H9 (cell line): ENCODE measurements at regions not wholly inside any gene's neighbourhood (a gene's known extent, or its start where the extent isn't known, plus 50 kb on each side); places are given as distances from the start of the nearest gene placed in this dataset.

ENCODE experiments used
- DNase-seq: peaks from one replicate; pipeline ENCODE4 v3.0.0-alpha.2; 2017
- H2AFZ ChIP-seq: one replicate; pipeline ENCODE4 v1.6.1; 2013; ENCODE audit warnings: mild to moderate bottlenecking, low read length, control low read depth, moderate library complexity
- H2AK5ac ChIP-seq: 2 replicates; pipeline ENCODE4 v1.6.1; 2013; ENCODE audit warnings: low read length, control low read depth, mixed read lengths; ENCODE audit not compliant: insufficient read length
- H2BK120ac ChIP-seq: one replicate; pipeline ENCODE4 v1.6.1; 2013; ENCODE audit warnings: low read depth, mild to moderate bottlenecking, low read length, control low read depth, inconsistent platforms; ENCODE audit not compliant: poor library complexity, severe bottlenecking
- H2BK12ac ChIP-seq: 2 replicates; pipeline ENCODE4 v1.6.1; 2013; ENCODE audit warnings: low read length, control low read depth, mixed read lengths, low read depth; ENCODE audit not compliant: insufficient read length
- H2BK15ac ChIP-seq: 2 replicates; pipeline ENCODE4 v1.6.1; 2013; ENCODE audit warnings: low read depth, low read length, control low read depth
- H2BK20ac ChIP-seq: one replicate; pipeline ENCODE4 v1.6.1; 2013; ENCODE audit warnings: low read depth, mild to moderate bottlenecking, low read length, control low read depth, inconsistent platforms; ENCODE audit not compliant: poor library complexity, severe bottlenecking
- H2BK5ac ChIP-seq: 2 replicates; pipeline ENCODE4 v1.6.1; 2013; ENCODE audit warnings: low read length, control low read depth, mixed read lengths; ENCODE audit not compliant: insufficient read length
- H3K14ac ChIP-seq: 2 replicates; pipeline ENCODE4 v1.6.1; 2013; ENCODE audit warnings: low read length, control low read depth; ENCODE audit not compliant: insufficient read depth
- H3K18ac ChIP-seq: 2 replicates; pipeline ENCODE4 v1.6.1; 2013; ENCODE audit warnings: low read depth, mild to moderate bottlenecking, mixed read lengths, low read length, control low read depth; ENCODE audit not compliant: insufficient read length
- H3K23ac ChIP-seq: 2 replicates; pipeline ENCODE4 v1.6.1; 2013; ENCODE audit warnings: low read length, control low read depth, mixed read lengths, low read depth; ENCODE audit not compliant: insufficient read length
- H3K23me2 ChIP-seq: 2 replicates; pipeline ENCODE4 v1.6.1; 2013; ENCODE audit warnings: low read depth, mild to moderate bottlenecking, mixed read lengths, low read length, control low read depth; ENCODE audit not compliant: insufficient read length, poor library complexity, severe bottlenecking
- H3K27ac ChIP-seq: 2 replicates; pipeline ENCODE4 v1.5.1; 2013; ENCODE audit warnings: low read length, control low read depth, mixed read lengths, low read depth; ENCODE audit not compliant: insufficient read length
- H3K27me3 ChIP-seq: 2 replicates; pipeline ENCODE4 v1.6.1; 2013; ENCODE audit warnings: low read length, control low read depth, inconsistent platforms; ENCODE audit not compliant: insufficient read depth
- H3K4ac ChIP-seq: 2 replicates; pipeline ENCODE4 v1.6.1; 2013; ENCODE audit warnings: low read depth, mild to moderate bottlenecking, control low read depth, inconsistent platforms, low read length, moderate library complexity
- H3K4me1 ChIP-seq: 2 replicates; pipeline ENCODE4 v1.6.1; 2013; ENCODE audit warnings: low read length, control low read depth, inconsistent platforms; ENCODE audit not compliant: insufficient read depth
- H3K4me2 ChIP-seq: 2 replicates; pipeline ENCODE4 v1.6.1; 2013; ENCODE audit warnings: low read length, control low read depth, mixed read lengths; ENCODE audit not compliant: insufficient read length, insufficient read depth
- H3K56ac ChIP-seq: 2 replicates; pipeline ENCODE4 v1.6.1; 2013; ENCODE audit warnings: low read depth, mild to moderate bottlenecking, mixed read lengths, low read length, control low read depth; ENCODE audit not compliant: insufficient read length
- H3K79me1 ChIP-seq: 2 replicates; pipeline ENCODE4 v1.6.1; 2013; ENCODE audit warnings: low read depth, mild to moderate bottlenecking, moderate library complexity, low read length, control low read depth, inconsistent platforms; ENCODE audit not compliant: insufficient read depth, poor library complexity, severe bottlenecking
- H3K79me2 ChIP-seq: 2 replicates; pipeline ENCODE4 v1.6.1; 2013; ENCODE audit warnings: low read length, control low read depth, inconsistent platforms; ENCODE audit not compliant: insufficient read depth
- H3K9ac ChIP-seq: 2 replicates; pipeline ENCODE4 v1.6.1; 2013; ENCODE audit warnings: low read length, control low read depth, mixed read lengths; ENCODE audit not compliant: insufficient read length; ENCODE audit errors: extremely low read depth
- H3K9me3 ChIP-seq: one replicate; pipeline ENCODE4 v1.6.1; 2013; ENCODE audit warnings: low read depth, low read length, inconsistent platforms; ENCODE audit not compliant: control insufficient read depth
- H3T11ph ChIP-seq: one replicate; pipeline ENCODE4 v1.6.1; 2013; ENCODE audit warnings: mild to moderate bottlenecking, low read length, control low read depth, inconsistent platforms
- H4K20me1 ChIP-seq: one replicate; pipeline ENCODE4 v1.6.1; 2013; ENCODE audit not compliant: control insufficient read depth, insufficient read length, insufficient read depth
- H4K5ac ChIP-seq: 2 replicates; pipeline ENCODE4 v1.6.1; 2013; ENCODE audit warnings: low read depth, mild to moderate bottlenecking, mixed read lengths, low read length, control low read depth; ENCODE audit not compliant: insufficient read length
- H4K8ac ChIP-seq: replicated peaks from 2 replicates; pipeline ENCODE4 v1.6.1; 2013; ENCODE audit warnings: low read length, control low read depth, mixed read lengths, low read depth; ENCODE audit not compliant: insufficient read length
- H4K91ac ChIP-seq: 2 replicates; pipeline ENCODE4 v1.6.1; 2013; ENCODE audit warnings: low read depth, mild to moderate bottlenecking, moderate library complexity, mixed read lengths, low read length, control low read depth; ENCODE audit not compliant: insufficient read length
- H3K27ac Mint-ChIP-seq, 3 experiments: 2 replicates in 2 of 3; 3 replicates in 1 of 3; pipeline ENCODE4 v1.8.0; 2020 to 2021; ENCODE audit warnings: mixed read lengths in 3 of 3, mild to moderate bottlenecking in 1 of 3, moderate library complexity in 1 of 3
- H3K27me3 Mint-ChIP-seq: 2 replicates; pipeline ENCODE4 v1.8.0; 2021; ENCODE audit warnings: low read depth, mild to moderate bottlenecking, moderate library complexity, mixed read lengths
- H3K36me3 Mint-ChIP-seq, 3 experiments: 2 replicates in 2 of 3; 3 replicates in 1 of 3; pipeline ENCODE4 v1.8.0; 2020 to 2021; ENCODE audit warnings: low read depth in 3 of 3, mixed read lengths in 3 of 3; ENCODE audit not compliant: insufficient read depth in 1 of 3
- H3K4me1 Mint-ChIP-seq, 2 experiments: 2 replicates each; pipeline ENCODE4 v1.8.0; 2020; ENCODE audit warnings: mixed read lengths in 2 of 2
- H3K4me3 Mint-ChIP-seq, 2 experiments: 2 replicates in 1 of 2; 3 replicates in 1 of 2; pipeline ENCODE4 v1.8.0; 2020 to 2021; ENCODE audit warnings: mild to moderate bottlenecking in 2 of 2, mixed read lengths in 2 of 2, moderate library complexity in 1 of 2
- H3K9me3 Mint-ChIP-seq, 2 experiments: 2 replicates in 1 of 2; 3 replicates in 1 of 2; pipeline ENCODE4 v1.8.0; 2020; ENCODE audit warnings: mild to moderate bottlenecking in 2 of 2, mixed read lengths in 2 of 2, moderate library complexity in 1 of 2
- CTCF ChIP-seq: fragments of 200-600 bp; sonication (generic); conservative IDR thresholded peaks from 3 replicates; pipeline ENCODE4 v1.8.0; 2021; ENCODE audit warnings: antibody characterized with exemption, mild to moderate bottlenecking
- WGBS: extraction: QIAGEN DNeasy Blood & Tissue Kit; methylation state at CpG from one replicate; pipeline ENCODE4 v1.1.7; 2013; ENCODE audit warnings: missing lambda C conversion rate, low lambda C conversion rate, mixed read lengths; ENCODE audit not compliant: insufficient read length; ENCODE audit errors: extremely low coverage; 5-methylcytosine and 5-hydroxymethylcytosine counted together

DNA sequence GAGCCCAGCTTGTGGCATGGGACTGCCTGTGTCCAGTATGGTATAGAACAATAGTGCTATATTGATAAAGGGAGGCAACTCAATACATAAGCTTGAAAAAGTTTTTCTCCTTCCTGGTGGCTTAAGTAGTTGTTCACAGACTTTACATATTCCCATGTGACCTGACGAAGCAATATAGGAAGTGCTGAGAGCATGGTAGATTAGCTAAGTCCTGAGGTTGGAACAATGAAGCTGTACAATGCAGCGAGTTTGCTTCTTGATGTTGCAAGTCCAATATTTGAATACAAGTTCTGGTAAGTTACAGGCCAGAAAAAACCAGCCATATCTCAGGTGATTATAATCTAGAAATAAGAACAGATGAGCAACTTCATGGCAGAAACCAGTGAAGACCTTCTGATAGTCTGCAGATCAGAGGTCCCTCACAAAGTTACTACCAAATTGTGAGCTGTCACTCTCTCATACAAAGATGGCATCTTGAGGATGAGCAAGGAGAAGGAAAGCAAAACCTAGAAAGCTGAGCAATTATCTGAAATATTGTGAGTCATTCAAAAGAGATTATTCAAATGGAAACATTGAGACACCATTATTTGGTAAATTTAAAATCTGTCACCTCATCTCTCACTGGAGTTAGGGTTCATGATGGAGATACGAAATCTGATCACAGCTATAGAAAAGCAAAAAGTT is 72.9 kb upstream of the BTG1 start:
- Mint-ChIP-seq H3K27me3 (no peaks in the 10 kb centered on the region), H3K27ac (no peak overlapping the region), H3K9me3 (peaks cover 0 to 4% of the 10 kb centered on the region in 2 experiments; a peak in 2 of 5 replicates), H3K36me3 (peaks cover 0 to 11% (median 0%) of the 10 kb centered on the region in 3 experiments; a peak in 4 of 7 replicates), H3K4me3 (no peak overlapping the region), H3K4me1 (peaks cover 6 to 8% of the 10 kb centered on the region in 2 experiments)
- no peak for DNase-seq
- no peaks in the 10 kb centered on the region for H3K27me3 ChIP-seq
- H3K18ac ChIP-seq = no peak overlapping the region
- no peak overlapping the region for H2BK120ac ChIP-seq
- no peaks in the 10 kb centered on the region for H4K20me1 ChIP-seq
- no peaks in the 10 kb centered on the region for H3K79me1 ChIP-seq
- no peak overlapping the region for H3K9ac ChIP-seq
- H2BK12ac ChIP-seq = no peak overlapping the region
- H3K27ac ChIP-seq = no peak overlapping the region
- no peaks in the 10 kb centered on the region for H3K23me2 ChIP-seq
- no peak overlapping the region for H2BK5ac ChIP-seq
- no peak overlapping the region for H2AK5ac ChIP-seq
- no peak overlapping the region for H3K4me2 ChIP-seq
- no peak overlapping the region for H3T11ph ChIP-seq
- TF ChIP-seq CTCF = no peak
- H3K56ac ChIP-seq = no peak overlapping the region
- no peak overlapping the region for H4K91ac ChIP-seq
- no peak overlapping the region for H3K23ac ChIP-seq
- H4K5ac ChIP-seq = no peak overlapping the region
- H3K9me3 ChIP-seq = no peaks in the 10 kb centered on the region
- no peak overlapping the region for H2AFZ ChIP-seq
- no peak overlapping the region for H3K4ac ChIP-seq
- H3K79me2 ChIP-seq = no peaks in the 10 kb centered on the region
- no peak overlapping the region for H4K8ac ChIP-seq
- no peaks in the 10 kb centered on the region for H3K4me1 ChIP-seq
- no peak overlapping the region for H2BK20ac ChIP-seq
- H3K14ac ChIP-seq = no peak overlapping the region
- H2BK15ac ChIP-seq = no peak overlapping the region
- no CpG with 5 or more reads among the region's 3 CpGs for WGBS
